ENCODE measurements at regions not wholly inside any gene's neighbourhood (a gene's known extent, or its start where the extent isn't known, plus 50 kb on each side); places are given as distances from the start of the nearest gene placed in this dataset.
"Not testable (repeated sequence)": the region's sequence is repeated elsewhere in the genome, so short reads cannot be mapped to it uniquely, and the experiment has no call there.

DNA sequence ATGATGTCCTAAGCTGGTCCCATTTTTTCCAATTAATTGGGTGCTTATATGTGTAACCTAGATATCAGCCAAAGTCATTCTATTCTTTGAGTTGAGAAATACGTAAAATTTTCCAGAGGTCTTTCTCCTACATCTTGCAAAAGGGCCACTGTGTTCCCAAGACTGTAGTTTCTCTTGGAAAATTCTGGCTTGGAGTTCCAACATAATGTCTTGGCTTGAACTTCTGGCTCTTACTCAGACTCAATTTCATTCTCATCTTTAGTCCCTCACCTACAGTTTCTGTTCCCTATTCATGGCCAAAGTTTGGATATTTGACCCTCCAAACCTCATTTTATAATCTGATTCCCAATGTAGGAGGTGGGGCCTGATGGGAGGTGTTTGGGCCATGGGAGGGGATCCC lies 201.4 kb upstream of the ARHGEF26 start:
- Histone ChIP-seq H3K9me3 (ENCODE audit: insufficient read depth, low read depth, low read length) (no peaks in the 10 kb centered on the region), H3K27me3 (ENCODE audit: insufficient read depth, low read length) (no peaks in the 10 kb centered on the region), H3K9ac (ENCODE audit: low read depth, low read length) (no peak overlapping the region), H3K4me3 (ENCODE audit: low read length) (no peak overlapping the region), H3K4me1 (ENCODE audit: insufficient read depth, low read length) (no peaks in the 10 kb centered on the region), H3K27ac (ENCODE audit: low read depth, low read length) (no peak overlapping the region), H3K36me3 (ENCODE audit: insufficient read depth, low read length) (no peaks in the 10 kb centered on the region)
- 89% methylated on average over 1 of the region's 1 CpG for WGBS

DNA sequence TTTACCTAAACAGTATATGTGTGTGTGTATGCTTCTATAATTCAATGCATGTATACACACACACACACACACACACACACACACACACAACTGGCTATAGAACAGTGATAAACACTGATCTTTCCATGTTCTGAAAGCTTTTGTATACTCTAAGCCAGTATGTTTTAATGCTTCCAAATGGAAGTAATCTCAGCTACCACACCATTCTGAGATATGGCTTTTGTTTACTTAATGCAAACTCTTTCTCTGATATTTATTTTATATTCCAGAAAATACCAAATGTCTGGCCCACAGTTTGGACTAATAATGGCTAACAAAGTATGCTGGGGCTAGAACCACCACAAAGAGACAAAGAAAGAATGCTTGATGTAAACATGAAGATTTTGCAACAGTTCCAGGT lies 199.4 kb upstream of the ARHGEF26 start:
- Histone ChIP-seq H3K9ac (ENCODE audit: low read depth, low read length) (no peak overlapping the region), H3K36me3 (ENCODE audit: insufficient read depth, low read length) (no peaks in the 10 kb centered on the region), H3K4me3 (ENCODE audit: low read length) (no peak overlapping the region), H3K27me3 (ENCODE audit: insufficient read depth, low read length) (no peaks in the 10 kb centered on the region), H3K27ac (ENCODE audit: low read depth, low read length) (no peak overlapping the region), H3K9me3 (ENCODE audit: insufficient read depth, low read depth, low read length) (no peaks in the 10 kb centered on the region), H3K4me1 (ENCODE audit: insufficient read depth, low read length) (no peaks in the 10 kb centered on the region)

DNA sequence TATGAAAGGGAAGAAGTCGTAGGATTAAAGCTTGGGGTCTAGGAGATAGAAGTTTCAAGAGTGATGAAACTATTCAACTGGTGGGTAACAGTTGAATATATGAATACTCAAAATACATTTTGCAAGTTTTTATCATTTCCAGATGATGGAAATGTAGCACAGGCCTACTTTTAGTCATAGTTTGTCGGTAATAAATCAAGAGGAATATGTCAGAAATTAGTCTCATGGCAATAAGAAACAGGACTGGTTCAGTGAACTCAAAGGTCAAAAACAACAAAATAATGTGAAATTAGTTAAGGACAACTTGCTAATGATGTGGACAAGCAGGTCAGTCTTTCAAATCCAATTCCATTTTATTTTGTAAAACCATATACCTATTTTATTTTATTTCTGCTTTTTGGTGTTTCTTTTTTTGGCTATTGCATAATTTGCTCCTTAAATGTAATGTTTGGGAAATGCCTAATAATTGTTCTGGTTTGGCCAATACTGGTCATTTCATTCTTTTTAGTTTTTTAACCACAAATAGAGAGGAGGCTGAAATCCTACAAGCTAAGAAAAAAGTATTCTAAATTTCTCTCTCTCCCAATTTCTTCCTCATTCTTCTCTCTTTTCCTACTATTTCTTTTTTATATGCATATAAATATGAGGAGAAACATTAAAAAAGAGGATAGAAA lies 195.2 kb upstream of the ARHGEF26 start:
- no peaks in the 10 kb centered on the region for H3K27me3 ChIP-seq (ENCODE audit: insufficient read depth, low read length)
- H3K4me1 ChIP-seq (ENCODE audit: insufficient read depth, low read length), result no peaks in the 10 kb centered on the region
- no peak overlapping the region for H3K4me3 ChIP-seq (ENCODE audit: low read length)
- H3K9me3 ChIP-seq (ENCODE audit: insufficient read depth, low read depth, low read length), result no peaks in the 10 kb centered on the region
- H3K9ac ChIP-seq (ENCODE audit: low read depth, low read length), result no peak overlapping the region
- no peaks in the 10 kb centered on the region for H3K36me3 ChIP-seq (ENCODE audit: insufficient read depth, low read length)
- no peak overlapping the region for H3K27ac ChIP-seq (ENCODE audit: low read depth, low read length)
- 98% methylated on average over 2 of the region's 2 CpGs for WGBS

DNA sequence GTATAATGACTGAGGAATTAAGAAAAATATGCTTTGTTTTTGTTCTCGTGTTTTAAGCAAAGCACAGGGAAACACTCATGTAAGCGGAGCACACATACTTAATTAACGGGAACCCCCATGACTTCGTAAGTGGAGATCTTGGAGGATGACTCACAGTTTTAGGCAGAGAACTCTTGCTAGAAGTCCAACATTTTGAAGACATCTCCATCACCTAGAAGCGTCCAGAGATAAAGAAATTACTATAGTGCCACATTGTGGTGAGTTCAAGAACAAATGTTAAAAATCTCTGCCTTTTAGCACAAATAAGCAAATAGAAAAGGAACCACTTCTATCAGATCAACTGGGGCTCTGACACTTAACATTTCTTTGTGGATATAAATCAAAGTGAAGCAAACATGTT lies 194.1 kb upstream of the ARHGEF26 start:
- Histone ChIP-seq H3K9me3 (ENCODE audit: insufficient read depth, low read depth, low read length) (no peaks in the 10 kb centered on the region), H3K27me3 (ENCODE audit: insufficient read depth, low read length) (no peaks in the 10 kb centered on the region), H3K4me1 (ENCODE audit: insufficient read depth, low read length) (no peaks in the 10 kb centered on the region), H3K4me3 (ENCODE audit: low read length) (no peak overlapping the region), H3K27ac (ENCODE audit: low read depth, low read length) (no peak overlapping the region), H3K36me3 (ENCODE audit: insufficient read depth, low read length) (no peaks in the 10 kb centered on the region), H3K9ac (ENCODE audit: low read depth, low read length) (no peak overlapping the region)
- whole genome bisulfite sequencing, result 93% methylated on average over 4 of the region's 5 CpGs

DNA sequence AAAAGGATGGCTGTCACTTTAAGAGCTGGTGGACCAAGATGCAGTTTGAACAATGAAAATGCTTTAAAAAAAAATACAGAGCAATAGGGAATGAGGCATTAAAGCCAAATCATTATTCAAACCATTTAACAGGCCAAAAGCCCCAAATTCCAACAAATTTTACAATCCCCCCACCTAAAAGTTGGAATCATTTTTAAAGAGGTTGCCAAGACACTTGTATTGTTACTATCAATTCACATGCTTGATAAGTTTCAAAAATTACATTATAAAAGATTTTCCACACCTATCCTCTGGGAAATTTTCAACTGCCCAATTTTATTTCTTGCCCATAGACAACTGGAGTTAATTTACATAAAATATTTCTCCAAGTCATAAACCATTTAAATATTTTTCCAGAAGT lies 192.3 kb upstream of the ARHGEF26 start:
- Histone ChIP-seq H3K27ac (ENCODE audit: low read depth, low read length) (no peak overlapping the region), H3K27me3 (ENCODE audit: insufficient read depth, low read length) (no peaks in the 10 kb centered on the region), H3K36me3 (ENCODE audit: insufficient read depth, low read length) (no peaks in the 10 kb centered on the region), H3K4me3 (ENCODE audit: low read length) (no peak overlapping the region), H3K4me1 (ENCODE audit: insufficient read depth, low read length) (no peaks in the 10 kb centered on the region), H3K9me3 (ENCODE audit: insufficient read depth, low read depth, low read length) (no peaks in the 10 kb centered on the region), H3K9ac (ENCODE audit: low read depth, low read length) (no peak overlapping the region)

DNA sequence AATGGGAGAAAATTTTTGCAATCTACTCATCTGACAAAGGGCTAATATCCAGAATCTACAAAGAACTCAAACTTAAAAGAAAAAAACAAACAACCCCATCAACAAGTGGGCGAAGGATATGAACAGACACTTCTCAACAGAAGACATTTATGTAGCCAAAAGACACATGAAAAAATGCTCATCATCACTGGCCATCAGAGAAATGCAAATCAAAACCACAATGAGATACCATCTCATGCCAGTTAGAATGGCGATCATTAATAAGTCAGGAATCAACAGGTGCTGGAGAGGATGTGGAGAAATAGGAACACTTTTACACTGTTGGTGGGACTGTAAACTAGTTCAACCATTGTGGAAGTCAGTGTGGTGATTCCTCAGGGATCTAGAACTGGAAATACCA lies 187.7 kb upstream of the ARHGEF26 start:
- not testable (repeated sequence) for H3K36me3 ChIP-seq (ENCODE audit: insufficient read depth, low read length); H3K9me3 ChIP-seq (ENCODE audit: insufficient read depth, low read depth, low read length); H3K27ac ChIP-seq (ENCODE audit: low read depth, low read length); H3K27me3 ChIP-seq (ENCODE audit: insufficient read depth, low read length); H3K4me1 ChIP-seq (ENCODE audit: insufficient read depth, low read length); H3K9ac ChIP-seq (ENCODE audit: low read depth, low read length); H3K4me3 ChIP-seq (ENCODE audit: low read length)
- 86% methylated on average over 2 of the region's 2 CpGs for WGBS

DNA sequence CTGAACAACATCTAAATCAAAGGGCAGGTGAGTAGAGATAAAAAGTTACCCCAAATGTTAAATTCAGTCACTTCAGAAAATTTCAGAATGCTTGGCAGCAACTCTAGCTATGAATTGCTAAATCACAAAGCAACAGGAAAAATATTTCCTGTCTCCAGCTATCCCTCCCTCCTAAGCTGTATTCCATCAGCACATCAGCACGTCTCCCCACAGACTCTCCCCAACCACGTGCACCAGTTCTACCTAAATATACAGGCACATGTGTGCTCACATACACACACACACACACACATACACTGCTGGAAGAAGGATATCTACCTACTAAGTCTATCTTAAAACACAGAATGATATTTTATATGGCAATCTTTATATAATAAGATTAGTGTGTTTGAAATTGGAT lies 177.1 kb upstream of the ARHGEF26 start:
- Histone ChIP-seq H3K36me3 (ENCODE audit: insufficient read depth, low read length) (no peaks in the 10 kb centered on the region), H3K27ac (ENCODE audit: low read depth, low read length) (no peak overlapping the region), H3K27me3 (ENCODE audit: insufficient read depth, low read length) (no peaks in the 10 kb centered on the region), H3K9me3 (ENCODE audit: insufficient read depth, low read depth, low read length) (no peaks in the 10 kb centered on the region), H3K4me3 (ENCODE audit: low read length) (no peak overlapping the region), H3K9ac (ENCODE audit: low read depth, low read length) (no peak overlapping the region), H3K4me1 (ENCODE audit: insufficient read depth, low read length) (no peaks in the 10 kb centered on the region)
- WGBS, result 91% methylated on average over 2 of the region's 2 CpGs

DNA sequence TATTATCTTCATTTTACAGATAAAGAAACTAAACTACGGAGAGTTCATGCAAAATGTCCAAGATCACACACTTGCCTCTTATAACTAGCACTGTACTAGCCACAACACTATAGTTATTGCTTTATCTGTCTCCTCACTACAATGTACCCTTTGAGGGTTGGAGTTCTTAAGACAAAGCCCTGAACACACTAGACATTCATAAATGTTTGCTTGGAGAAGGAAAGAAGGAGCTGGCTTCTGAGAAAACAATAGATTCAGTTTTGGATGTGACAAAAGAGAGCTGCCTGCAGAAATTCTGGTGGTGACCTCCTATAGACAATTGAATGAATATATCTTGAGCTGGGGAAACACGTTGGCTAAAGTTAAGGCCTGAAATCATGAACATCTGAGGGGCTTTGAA lies 169.9 kb upstream of the ARHGEF26 start:
- Histone ChIP-seq H3K27me3 (ENCODE audit: insufficient read depth, low read length) (no peaks in the 10 kb centered on the region), H3K4me1 (ENCODE audit: insufficient read depth, low read length) (no peaks in the 10 kb centered on the region), H3K9me3 (ENCODE audit: insufficient read depth, low read depth, low read length) (no peaks in the 10 kb centered on the region), H3K27ac (ENCODE audit: low read depth, low read length) (no peak overlapping the region), H3K4me3 (ENCODE audit: low read length) (no peak overlapping the region), H3K9ac (ENCODE audit: low read depth, low read length) (no peak overlapping the region), H3K36me3 (ENCODE audit: insufficient read depth, low read length) (no peaks in the 10 kb centered on the region)
- WGBS, result 86% methylated on average over 2 of the region's 2 CpGs

DNA sequence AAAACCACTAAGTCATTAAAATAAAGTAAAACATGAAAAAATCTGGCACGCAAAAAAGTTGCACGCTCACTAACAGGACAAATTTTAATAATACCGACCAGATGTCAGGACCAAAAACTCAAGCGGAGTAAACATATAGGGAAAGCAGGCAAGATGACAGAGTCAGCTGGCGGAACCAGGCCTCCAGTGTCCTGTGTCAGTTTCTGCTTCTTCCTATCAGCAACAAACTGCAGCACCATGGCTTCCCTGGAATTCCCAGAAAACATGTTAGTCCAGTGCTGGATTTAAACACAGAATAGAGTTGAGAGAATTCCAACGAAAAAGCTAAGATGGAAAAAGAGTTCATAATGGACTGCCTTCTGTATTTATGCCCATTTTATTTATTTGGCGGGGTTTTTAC lies 169.1 kb upstream of the ARHGEF26 start:
- Histone ChIP-seq H3K27me3 (ENCODE audit: insufficient read depth, low read length) (no peaks in the 10 kb centered on the region), H3K36me3 (ENCODE audit: insufficient read depth, low read length) (no peaks in the 10 kb centered on the region), H3K27ac (ENCODE audit: low read depth, low read length) (no peak overlapping the region), H3K4me3 (ENCODE audit: low read length) (no peak overlapping the region), H3K9me3 (ENCODE audit: insufficient read depth, low read depth, low read length) (no peaks in the 10 kb centered on the region), H3K4me1 (ENCODE audit: insufficient read depth, low read length) (no peaks in the 10 kb centered on the region), H3K9ac (ENCODE audit: low read depth, low read length) (no peak overlapping the region)
- WGBS, result 93% methylated on average over 7 of the region's 7 CpGs

DNA sequence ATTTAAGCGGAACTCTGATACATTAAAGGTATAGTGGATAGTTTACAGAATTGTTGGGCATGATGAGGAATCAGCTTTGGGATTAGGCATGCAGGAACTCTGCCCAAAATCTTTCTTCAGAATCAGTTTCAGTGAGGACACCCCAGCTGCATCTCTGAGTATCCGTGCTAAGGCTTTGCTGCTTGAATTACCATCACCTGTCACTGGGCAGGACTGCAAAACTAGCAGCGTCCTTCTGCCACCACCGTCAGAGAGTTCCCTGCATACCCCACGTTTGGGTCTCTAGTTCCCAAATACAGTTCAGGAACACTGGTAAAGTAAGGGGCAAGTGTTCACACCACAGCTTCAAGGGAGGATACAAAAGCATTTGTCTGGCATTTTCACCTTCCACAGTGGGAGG lies 164.6 kb upstream of the ARHGEF26 start:
- 68% methylated on average over 5 of the region's 5 CpGs for WGBS
- H3K4me1 ChIP-seq (ENCODE audit: insufficient read depth, low read length), result no peaks in the 10 kb centered on the region
- H3K27me3 ChIP-seq (ENCODE audit: insufficient read depth, low read length), result no peaks in the 10 kb centered on the region
- H3K36me3 ChIP-seq (ENCODE audit: insufficient read depth, low read length), result no peaks in the 10 kb centered on the region
- H3K9me3 ChIP-seq (ENCODE audit: insufficient read depth, low read depth, low read length), result no peaks in the 10 kb centered on the region
- no peak overlapping the region for H3K27ac ChIP-seq (ENCODE audit: low read depth, low read length)
- no peak overlapping the region for H3K4me3 ChIP-seq (ENCODE audit: low read length)
- no peak overlapping the region for H3K9ac ChIP-seq (ENCODE audit: low read depth, low read length)

DNA sequence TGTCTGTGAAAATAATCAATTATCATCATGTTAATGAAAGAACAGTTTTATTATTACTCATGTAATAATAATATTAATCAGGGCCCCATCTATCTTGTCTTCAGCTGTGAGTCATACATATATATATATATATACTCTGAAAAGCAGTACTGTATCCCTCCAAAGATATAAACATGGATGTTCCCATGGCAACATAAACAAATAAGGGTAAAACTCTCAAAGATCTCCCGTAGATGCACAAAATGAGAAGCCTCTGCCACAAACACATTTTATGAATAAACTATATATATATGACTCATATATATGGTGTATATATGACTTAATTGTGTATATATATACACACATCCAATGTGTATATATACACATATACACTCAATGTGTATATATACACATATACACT lies 163.8 kb upstream of the ARHGEF26 start:
- WGBS, result 100% methylated on average over 1 of the region's 1 CpG
- Histone ChIP-seq H3K9me3 (ENCODE audit: insufficient read depth, low read depth, low read length) (no peaks in the 10 kb centered on the region), H3K4me3 (ENCODE audit: low read length) (no peak overlapping the region), H3K9ac (ENCODE audit: low read depth, low read length) (no peak overlapping the region), H3K4me1 (ENCODE audit: insufficient read depth, low read length) (no peaks in the 10 kb centered on the region), H3K36me3 (ENCODE audit: insufficient read depth, low read length) (no peaks in the 10 kb centered on the region), H3K27me3 (ENCODE audit: insufficient read depth, low read length) (no peaks in the 10 kb centered on the region), H3K27ac (ENCODE audit: low read depth, low read length) (no peak overlapping the region)

Data from HUES64 (cell line).